NOMO-1 (cell line): ENCODE measurements at regions not wholly inside any gene's neighbourhood (a gene's known extent, or its start where the extent isn't known, plus 50 kb on each side); places are given as distances from the start of the nearest gene placed in this dataset.

Experiments used
- DNase-seq, 2 experiments: peaks; one replicate each; lab custom pipeline; 2025; ENCODE audit not compliant: unreplicated experiment in 2 of 2; lab: John Stamatoyannopoulos, UW

GRCh38 chr20:52655395-52655794 lies 316.8 kb upstream of the TSHZ2 start:
- no peak for DNase-seq

GRCh38 chr20:52654567-52654966 lies 317.6 kb upstream of the TSHZ2 start:
- DNase-seq = no peak

DNA sequence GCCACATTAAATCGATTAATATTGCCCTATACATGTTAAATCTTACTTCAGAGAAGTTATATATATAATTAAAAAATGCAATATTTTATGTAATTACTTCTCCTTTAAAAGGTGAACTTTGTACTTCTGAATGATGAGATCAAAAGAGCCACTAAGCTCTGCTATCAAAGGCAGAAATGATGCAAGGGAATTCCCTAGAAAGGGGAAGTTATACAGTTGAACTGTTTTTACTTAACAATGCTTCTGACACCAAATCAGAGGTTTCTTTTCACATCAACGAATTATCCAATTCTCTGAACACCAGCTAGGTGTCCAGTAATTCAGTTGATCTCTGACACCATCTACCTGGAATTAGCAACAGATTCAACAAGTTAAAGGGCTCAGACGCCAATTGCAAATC lies 319.9 kb upstream of the TSHZ2 start:
- DNase-seq = peak; percentile 16 to 88

DNA sequence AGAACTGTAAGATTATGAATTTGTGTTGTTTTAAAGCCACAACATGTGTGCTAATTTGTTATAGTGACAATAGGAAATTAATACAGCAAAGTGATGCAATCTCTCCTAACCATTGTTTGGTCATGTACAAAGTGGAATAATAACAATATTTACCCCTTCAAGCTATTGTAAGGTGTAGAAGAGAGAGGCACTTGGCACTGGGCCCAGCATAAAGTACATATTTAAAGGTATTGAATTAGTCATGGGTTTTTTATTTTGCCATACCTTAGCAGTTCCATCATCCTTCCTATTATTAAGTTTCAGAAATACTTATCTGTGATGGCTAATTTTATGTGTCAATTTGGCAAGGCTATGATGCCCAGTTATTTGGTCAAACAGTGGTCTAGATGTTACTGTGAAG lies 322.4 kb upstream of the TSHZ2 start:
- no peak for DNase-seq

DNA sequence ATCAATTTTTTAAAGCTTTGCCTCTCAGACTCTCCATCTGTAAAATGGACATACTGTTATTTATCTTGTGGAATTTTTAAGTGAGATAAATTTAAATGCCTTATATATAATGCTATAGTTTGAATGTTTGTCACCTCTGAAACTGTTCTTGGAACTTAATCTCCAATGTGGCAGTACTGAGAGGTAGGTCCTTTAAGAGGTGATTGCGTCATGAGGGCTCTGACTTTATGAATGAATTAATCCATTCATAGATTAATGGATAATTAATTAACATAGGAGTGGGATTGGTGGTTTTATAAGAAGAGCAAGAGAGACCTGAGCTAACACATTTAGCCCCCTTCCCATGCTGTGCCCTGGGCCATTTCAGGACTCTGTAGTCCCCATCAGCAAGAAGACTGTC lies 326.3 kb upstream of the TSHZ2 start:
- DNase-seq = no peak

- DNase-seq = no peak
These were observed 329.1 kb upstream of the TSHZ2 start for GRCh38 chr20:52643034-52643433.

DNA sequence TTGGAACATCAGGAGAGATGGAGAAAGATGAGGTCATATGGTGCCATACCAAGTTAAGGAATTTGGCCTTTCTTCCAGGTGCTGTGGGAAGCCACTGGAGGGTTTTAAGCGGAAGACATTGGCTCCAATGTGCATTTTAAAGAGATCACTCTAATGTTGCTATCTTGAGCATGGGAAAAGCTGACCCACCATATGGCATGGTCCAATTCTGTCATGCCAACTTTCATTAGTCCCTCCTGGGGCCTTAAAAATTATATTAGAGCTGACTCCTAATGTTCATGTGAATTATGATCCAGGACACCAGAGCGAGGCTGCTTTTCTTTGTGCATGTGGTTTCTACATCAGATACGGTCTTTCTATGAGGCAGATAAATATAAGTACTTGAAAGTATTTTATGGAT lies 335.0 kb upstream of the TSHZ2 start:
- no peak for DNase-seq

DNA sequence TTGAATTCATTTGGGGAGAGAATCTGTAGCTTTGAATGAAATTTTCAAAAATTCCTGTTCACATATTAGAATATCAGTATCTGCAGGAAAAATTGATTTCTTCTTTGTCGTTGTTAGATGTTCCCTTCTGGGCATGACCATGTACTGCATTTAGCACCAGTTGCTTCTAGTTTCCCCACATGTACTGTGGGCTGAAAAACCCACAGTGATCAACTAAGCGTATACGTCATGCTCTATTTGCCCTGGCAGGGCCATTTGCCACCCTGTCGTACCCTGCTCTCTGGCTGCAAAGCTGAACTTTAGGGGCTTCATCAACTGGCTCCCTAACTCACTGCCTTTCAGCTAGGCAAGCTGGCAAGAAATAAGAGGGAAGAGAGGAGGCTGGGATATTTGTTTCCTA lies 340.7 kb upstream of the TSHZ2 start:
- DNase-seq = no peak

GRCh38 chr20:52630138-52630537 lies 342.0 kb upstream of the TSHZ2 start:
- DNase-seq = no peak

- DNase-seq = no peak
These were observed 347.9 kb upstream of the TSHZ2 start for GRCh38 chr20:52624281-52624680.

GRCh38 chr20:52622081-52622480 lies 350.1 kb upstream of the TSHZ2 start:
- DNase-seq = no peak

DNA sequence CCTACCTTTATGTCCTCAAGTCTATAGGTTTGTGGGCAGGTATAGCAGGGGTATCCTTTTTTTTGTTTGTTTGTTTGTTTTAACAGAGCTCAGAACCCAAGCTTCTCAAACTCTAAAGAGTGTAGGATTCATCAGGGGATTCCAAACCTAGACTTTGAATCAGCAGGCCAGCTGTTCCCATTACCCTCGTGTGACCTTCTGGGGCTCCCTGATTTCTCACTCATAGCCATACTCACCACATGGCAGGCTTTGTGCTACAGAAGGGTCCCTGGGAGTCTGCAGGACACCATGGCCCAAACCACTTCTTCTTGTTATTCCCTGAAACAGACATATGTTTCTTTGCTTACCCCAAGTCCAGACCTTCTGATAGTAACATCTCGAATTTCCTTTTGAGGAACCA lies 350.8 kb upstream of the TSHZ2 start:
- DNase-seq = no peak

DNA sequence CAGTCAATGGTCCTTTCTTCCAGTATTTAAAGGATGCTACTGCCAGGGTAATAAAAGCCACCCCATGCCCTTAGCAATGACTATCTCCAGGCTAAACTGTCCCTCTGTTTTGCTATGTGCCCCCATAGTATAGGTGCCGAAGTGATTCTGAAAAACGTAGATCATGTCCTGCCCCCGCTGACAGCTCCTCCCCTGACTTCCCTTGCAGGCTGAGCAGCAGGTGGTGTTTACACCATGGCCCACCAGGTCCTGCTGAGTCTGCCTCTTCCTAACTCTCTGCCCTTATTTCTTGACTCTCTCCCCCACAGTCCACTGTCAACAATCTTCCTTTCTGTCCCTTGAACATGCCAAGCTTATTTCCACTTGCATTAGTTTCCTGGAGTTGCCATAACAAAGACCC lies 352.5 kb upstream of the TSHZ2 start:
- DNase-seq = no peak

DNA sequence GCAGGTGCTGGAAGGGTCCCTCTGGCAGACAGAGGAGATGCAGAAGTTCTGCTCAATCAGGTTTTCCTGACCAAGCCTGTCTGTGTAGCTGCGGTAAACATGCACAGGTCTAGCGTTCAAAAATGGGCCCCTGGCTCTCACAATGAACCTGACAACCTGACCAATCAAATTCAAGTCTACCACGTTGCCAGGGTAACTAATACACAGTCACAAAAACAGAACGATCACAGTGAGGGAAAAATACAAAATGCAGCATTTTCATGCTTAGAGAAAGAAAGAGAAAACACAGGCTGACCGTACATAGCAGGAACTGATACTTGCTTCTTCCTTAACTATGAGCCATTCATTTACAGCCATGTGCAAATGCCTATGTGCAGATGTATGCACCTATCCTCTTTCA lies 353.1 kb upstream of the TSHZ2 start:
- DNase-seq = peak in 1 of 2 experiments; percentile 38

- DNase-seq = no peak
These were observed 355.5 kb upstream of the TSHZ2 start for GRCh38 chr20:52616629-52617028.

- no peak for DNase-seq
These were observed 357.9 kb upstream of the TSHZ2 start for GRCh38 chr20:52614051-52614863.

- no peak for DNase-seq
These were observed 360.0 kb upstream of the TSHZ2 start for GRCh38 chr20:52612046-52612632.

DNA sequence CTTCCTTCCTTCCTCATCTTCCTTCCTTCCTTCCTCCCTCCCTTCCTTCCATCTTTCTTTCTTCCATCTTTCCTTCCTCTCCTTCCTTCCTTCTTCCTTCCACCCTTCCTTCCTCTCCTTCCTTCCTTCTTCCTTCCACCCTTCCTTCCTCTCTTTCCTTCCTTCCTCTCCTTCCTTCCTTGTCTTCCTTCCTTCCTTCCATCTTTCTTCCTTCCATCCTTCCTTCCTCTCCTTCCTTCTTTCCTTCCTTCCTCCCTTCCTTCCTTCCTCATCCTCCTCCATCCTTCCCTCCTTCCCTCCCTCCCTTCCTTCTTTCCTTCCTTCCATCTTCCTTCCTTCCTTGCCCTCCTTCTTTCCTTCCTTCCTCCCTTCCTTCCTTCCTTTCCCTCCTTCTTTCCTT lies 361.4 kb upstream of the TSHZ2 start:
- DNase-seq = no peak

DNA sequence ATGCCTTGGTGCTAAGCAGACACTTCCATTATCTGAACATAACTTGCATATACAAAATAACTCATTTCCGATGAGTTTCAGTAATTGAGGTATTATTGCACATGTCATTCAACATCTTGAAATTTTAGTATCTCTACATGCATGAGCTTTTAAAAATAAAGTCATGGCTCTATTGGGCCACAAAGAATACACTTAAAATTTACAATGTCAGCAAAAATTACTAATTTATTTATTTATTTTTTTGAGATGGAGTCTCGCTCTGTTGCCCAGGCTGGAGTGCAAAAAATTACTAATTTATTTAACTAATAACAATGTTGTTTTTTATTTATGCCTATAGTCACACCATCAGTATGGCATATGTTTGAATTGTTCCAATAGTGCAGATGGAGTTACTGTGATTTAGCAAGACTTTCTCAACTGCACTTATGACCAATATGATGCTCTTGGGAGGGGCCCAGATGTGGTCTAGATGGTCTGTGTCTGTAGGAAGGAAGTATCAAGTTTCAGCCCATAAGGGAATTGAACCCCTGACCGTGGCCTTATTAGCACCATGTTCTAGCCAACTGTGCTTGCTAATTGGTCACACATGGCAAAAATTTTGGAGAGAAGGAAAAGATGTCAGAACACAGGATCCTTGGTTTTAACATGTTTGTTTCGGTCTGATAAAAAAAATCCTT lies 370.7 kb upstream of the TSHZ2 start:
- DNase-seq = peak in 1 of 2 experiments; percentile 45

GRCh38 chr20:52596256-52596655 lies 375.9 kb upstream of the TSHZ2 start:
- DNase-seq = no peak

GRCh38 chr20:52595518-52595917 lies 376.6 kb upstream of the TSHZ2 start:
- DNase-seq = no peak

DNA sequence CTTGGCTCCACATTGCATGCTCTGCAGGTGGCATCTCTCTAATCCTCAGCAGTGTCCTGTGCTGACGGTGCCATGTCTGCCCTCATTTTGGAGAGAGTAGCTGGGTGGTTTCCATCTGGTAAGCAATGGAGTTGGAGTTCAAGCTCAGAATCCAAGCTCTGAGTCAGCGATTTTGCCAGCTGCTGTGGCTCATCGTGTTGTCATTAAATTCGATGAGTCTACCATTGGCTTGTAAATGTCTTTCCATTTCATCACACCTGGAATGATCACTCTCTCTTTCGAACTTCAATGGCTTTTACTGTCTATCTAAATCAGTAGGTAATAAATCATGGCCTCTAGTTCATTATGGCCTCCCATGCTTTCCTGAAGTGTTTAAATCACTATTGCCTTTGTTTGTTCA lies 378.5 kb upstream of the TSHZ2 start:
- no peak for DNase-seq
